Limb (tissue), 2 donors: ENCODE measurements at regions not wholly inside any gene's neighbourhood (a gene's known extent, or its start where the extent isn't known, plus 50 kb on each side); places are given as distances from the start of the nearest gene placed in this dataset.

Source experiments
- DNase-seq, 2 donors: peaks; one replicate each; pipeline ENCODE4 v3.0.0-alpha.2; 2016; ENCODE audit errors: extremely low spot score in 2 of 2

GRCh38 chr13:61766667-61767058, 351.0 kb upstream of the PCDH20 start:
- no peak for DNase-seq

- DNase-seq: no peak
Observed at GRCh38 chr13:61765940-61766666, 350.5 kb upstream of the PCDH20 start.

DNA sequence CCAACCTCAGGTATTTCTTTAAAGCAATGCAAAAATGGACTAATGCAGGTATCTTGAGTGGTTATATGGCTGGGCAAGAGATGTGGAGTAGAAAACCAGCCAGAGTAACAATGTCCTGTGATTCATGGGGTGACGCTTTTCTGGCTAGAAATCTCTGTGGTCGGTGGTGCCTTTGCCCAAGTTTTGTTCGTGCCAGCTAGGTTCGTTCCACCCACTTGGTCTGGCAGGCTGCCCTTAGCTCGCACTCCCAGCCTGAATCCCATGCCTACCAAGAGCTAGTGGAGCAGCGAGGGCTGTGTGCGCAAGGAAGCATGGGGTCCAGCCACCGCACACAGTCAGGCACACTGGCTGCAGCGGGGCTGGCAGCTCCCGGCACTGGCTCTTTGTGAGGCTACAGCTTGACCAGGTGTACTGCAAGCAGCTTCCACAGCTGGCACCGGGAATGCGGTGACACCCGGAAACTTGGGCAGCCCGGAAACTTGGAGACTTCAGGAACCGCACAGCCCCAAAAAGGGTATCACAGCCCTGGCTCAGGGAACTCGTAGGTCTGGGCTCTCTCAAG, 349.6 kb upstream of the PCDH20 start:
- no peak for DNase-seq

DNA sequence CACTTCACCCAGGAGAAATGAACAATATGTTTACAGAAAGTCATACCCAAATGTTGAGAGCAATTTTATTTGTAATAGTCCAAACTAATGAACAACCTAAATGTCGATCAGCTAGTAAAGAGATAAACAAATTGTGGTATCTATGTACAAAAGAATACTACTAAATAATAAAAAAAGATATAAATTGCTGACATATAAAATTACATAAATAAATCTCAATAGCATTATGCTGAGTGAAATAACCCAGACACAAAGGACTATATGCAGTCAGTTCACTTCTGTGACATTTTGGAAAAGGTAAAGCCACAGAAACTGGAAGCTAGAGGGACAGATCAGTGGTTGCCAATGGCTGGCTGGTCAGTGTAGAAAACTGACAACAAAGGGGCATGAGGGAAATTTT, 346.0 kb upstream of the PCDH20 start:
- no peak for DNase-seq

- no peak for DNase-seq
Observed at GRCh38 chr13:61760102-61760501, 344.5 kb upstream of the PCDH20 start.

GRCh38 chr13:61756031-61756430, 340.4 kb upstream of the PCDH20 start:
- no peak for DNase-seq

DNA sequence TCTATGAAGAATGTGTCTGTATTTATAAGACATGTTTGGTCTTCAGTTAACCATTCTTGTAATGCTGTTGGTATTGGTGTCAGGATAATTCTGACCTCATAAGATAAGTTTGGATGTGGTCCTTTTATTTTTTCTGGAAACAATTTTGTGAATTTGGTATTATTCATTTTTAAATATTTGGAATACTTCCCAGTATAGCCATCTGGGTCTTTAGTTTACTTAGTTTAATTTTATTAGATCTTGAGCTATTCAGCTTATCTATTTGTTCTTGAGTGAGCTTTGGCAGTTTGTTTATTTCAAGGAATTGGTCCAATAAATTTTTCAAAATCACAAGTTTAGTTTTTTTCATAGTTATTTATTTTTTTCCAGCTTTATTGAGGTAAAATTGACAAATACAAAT, 335.4 kb upstream of the PCDH20 start:
- no peak for DNase-seq

DNA sequence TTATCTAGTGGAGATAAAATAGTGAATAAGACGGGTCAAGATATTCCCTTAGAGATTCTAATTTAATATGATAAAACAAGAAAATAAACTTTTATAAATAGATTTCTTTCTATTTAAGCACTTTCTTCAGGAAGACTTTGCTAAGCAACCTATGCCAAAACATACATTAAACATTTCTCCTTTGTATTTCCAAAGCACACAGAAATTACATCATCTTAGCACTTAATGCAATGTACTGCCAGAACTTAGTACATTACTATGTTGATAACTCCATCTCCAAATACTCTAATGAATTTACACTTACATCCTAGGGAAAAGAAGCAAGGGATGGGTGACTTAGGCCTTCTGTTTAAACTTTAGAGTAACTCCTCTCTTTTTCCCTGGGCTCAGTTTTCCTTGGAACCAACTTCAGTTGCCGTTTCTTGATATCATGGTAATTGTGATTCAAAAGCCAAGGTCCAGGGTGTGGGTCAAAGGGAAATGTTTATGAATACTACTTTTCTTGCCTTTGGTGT, 322.6 kb upstream of the PCDH20 start:
- peak in 1 of 2 donors; percentile 32 for DNase-seq

DNA sequence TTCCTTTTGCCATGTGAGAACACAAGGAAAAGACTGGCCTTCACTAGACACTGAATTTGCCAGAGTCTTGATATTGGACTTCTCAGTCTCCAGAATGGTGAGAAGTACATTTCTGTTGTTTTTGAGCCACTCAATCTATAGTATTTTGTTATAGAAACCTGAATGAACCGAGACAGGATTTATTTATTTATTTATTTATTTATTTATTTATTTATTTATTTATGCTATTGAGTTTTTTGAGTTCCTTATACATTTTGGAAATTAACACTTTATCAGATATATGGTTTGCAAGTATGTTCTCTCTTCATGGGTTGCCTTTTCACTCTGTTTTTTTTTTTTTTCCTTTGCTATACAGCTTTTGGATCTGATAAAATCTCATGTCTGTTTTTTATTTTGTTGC, 319.0 kb upstream of the PCDH20 start:
- DNase-seq: no peak

DNA sequence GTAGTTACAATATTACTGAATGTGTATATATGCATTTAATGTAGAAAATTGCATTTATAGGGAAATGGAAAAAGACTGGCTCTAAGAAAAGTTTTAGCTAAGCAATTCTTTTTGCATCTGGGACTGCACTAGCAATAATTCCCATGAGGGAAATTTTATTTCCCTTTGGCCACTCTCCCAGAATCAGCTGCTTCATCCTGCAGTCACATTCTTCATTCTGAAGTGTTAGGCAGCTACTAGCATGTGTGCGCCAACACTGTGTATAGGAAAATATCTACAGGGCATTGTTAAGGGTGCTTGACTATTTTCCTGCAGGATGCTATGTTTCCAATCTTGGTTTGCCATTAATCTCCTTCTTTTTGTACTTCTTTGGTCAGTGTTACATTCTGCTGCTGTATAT, 312.8 kb upstream of the PCDH20 start:
- DNase-seq: peak in 1 of 2 donors; percentile 86

- DNase-seq: no peak
Observed at GRCh38 chr13:61727767-61728166, 312.1 kb upstream of the PCDH20 start.

DNA sequence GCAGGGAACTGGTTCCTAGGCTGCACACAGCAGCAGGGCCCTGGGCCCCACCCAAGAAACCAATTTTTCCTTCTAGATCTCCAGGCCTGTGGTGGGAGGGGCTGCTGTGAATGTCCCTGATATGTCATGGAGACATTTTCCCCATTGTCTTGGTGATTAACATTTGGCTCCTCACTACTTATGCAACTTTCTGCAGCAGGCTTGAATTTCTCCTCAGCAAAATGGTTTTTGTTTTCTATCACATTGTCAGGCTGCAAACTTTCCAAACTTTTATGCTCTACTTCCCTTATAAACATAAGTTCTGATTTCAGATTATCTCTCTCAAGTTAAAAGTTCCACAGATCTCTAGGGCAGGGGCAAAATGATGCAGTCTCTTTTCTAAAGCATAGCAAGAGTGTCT, 310.2 kb upstream of the PCDH20 start:
- DNase-seq: no peak

DNA sequence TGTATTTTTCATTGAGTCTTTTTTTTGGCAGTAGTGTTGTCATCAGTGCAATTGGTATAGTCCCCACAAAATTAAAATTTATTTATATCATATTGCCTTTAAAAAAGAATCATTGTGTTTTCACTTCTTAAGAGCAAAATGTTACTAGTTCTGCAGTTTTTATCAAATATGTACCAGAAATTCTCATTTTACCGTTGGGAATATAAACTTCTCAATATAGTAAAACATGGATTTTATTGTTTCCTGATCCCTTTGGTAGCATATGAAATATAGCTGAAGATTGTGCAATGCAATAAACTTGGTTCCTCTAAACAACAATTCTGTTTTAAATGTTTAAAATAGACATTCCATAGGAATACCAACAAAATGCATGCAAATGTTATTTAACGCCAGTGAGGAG, 306.5 kb upstream of the PCDH20 start:
- no peak for DNase-seq

DNA sequence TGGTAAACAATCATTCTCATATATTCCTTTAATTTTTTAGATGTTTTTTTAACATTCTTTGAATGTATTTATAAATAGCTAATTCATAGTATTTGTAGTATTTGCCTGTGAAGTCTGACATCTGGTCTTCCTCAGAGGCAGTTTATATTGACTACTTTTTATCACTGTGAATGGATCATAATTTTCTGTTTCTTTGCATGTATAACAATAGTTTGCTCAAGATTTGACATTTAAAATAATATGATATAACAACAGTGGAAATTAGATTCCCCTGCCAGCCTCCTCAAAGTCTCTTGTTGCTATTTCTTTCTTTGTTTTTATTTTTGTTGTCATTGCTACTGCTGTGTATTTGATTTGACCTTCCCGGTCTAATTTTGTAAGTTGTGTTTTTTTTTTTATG, 297.0 kb upstream of the PCDH20 start:
- no peak for DNase-seq

- no peak for DNase-seq
Observed at GRCh38 chr13:61709258-61709657, 293.6 kb upstream of the PCDH20 start.

- DNase-seq: no peak
Observed at GRCh38 chr13:61706899-61707298, 291.2 kb upstream of the PCDH20 start.

DNA sequence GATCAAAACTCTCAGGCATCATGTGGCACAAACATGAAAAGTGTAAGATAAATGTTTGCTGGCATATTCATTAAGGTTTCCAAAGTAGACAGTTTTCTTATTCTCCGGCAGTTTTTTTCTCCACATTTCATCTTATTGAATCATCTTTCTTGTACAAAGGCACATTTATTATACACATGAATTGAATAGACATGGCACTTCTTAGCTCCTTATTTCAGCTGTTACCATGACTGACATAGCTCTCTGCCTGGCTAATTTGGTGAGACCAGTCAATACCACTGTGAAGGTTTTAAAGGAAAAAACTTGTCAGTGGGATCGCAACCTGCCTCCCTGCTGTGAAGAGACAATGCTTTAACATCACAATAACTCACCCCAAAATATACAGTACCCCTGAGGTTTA, 285.0 kb upstream of the PCDH20 start:
- no peak for DNase-seq

DNA sequence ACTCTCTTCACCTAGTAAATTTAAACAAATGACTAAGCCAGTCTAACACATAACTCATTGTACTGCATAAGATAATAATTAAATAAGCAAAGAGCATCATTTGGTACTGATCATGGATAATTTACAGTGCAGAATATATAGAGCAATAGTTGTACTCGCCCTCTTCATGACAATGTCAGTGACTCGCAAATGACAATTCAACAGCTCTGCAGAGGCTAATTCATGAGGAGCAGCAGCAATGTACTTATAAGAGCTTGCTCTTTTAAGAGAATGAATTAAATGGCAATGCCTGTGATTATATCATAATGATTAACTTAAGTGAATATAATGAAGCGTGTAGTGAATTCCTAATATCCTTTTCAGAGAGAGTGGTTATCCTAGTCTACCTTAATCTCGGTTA, 284.5 kb upstream of the PCDH20 start:
- no peak for DNase-seq

- DNase-seq: no peak
Observed at GRCh38 chr13:61696676-61697075, 281.0 kb upstream of the PCDH20 start.

GRCh38 chr13:61695147-61695546, 279.5 kb upstream of the PCDH20 start:
- no peak for DNase-seq

DNA sequence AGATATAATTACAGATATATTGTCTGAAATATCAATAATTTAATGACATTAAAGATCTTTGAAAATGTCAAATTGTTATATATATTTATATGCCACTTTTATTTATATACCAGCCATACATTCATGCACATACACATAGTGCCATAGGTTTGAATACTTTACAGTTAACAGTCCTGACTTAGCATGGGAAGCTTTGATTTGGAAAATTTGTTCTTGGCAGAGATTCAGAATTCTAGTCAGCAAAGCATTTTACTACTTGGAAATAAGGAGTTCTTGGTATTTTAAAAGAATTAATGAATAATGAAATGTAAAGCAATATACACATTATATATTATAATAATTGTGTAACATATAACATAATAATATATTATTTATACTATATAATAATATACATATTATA, 277.0 kb upstream of the PCDH20 start:
- peak in 1 of 2 donors; percentile 21 for DNase-seq

GRCh38 chr13:61685682-61686012, 270.0 kb upstream of the PCDH20 start:
- DNase-seq: no peak

GRCh38 chr13:61684976-61685681, 269.5 kb upstream of the PCDH20 start:
- no peak for DNase-seq
